HEK293T (cell line): ENCODE measurements at regions not wholly inside any gene's neighbourhood (a gene's known extent, or its start where the extent isn't known, plus 50 kb on each side); places are given as distances from the start of the nearest gene placed in this dataset.

ENCODE experiments used
- ELF4 ChIP-seq: fragments of 450-650 bp; IDR thresholded peaks from 2 replicates; pipeline ENCODE4 v1.6.1; 2017; ENCODE audit warnings: antibody characterized with exemption
- FOXK2 ChIP-seq: fragments of 450-650 bp; IDR thresholded peaks from 2 replicates; pipeline ENCODE4 v1.6.1; 2016; ENCODE audit warnings: mild to moderate bottlenecking
- FOXM1 ChIP-seq: fragments of 450-650 bp; IDR thresholded peaks from 2 replicates; pipeline ENCODE4 v1.6.1; 2017; ENCODE audit warnings: mild to moderate bottlenecking, borderline replicate concordance
- PKNOX1 ChIP-seq: fragments of 450-650 bp; IDR thresholded peaks from 2 replicates; pipeline ENCODE4 v1.6.1; 2016
- SP1 ChIP-seq: fragments of 450-650 bp; IDR thresholded peaks from 2 replicates; pipeline ENCODE4 v1.6.1; 2017
- SUZ12 ChIP-seq: fragments of 450-650 bp; IDR thresholded peaks from 2 replicates; pipeline ENCODE4 v1.6.1; 2016; ENCODE audit warnings: mild to moderate bottlenecking

GRCh38 chr12:74899031-74899829, 310.4 kb downstream of the KCNC2 start:
- TF ChIP-seq SP1 (no peak), SUZ12 (no peak), ELF4 (no peak), PKNOX1 (no peak), FOXK2 (no peak), FOXM1 (no peak)
